HEK293 (cell line): ENCODE measurements at regions not wholly inside any gene's neighbourhood (a gene's known extent, or its start where the extent isn't known, plus 50 kb on each side); places are given as distances from the start of the nearest gene placed in this dataset.

Source experiments
- KLF1 ChIP-seq: fragments of 450-650 bp; formaldehyde crosslinking; IDR thresholded peaks from 2 replicates; pipeline ENCODE4 v1.5.1; 2016; ENCODE audit warnings: missing biosample characterization, missing genetic modification characterization
- TCF7L2 ChIP-seq: IDR thresholded peaks from 2 replicates; pipeline ENCODE4 v1.6.1; 2011; ENCODE audit warnings: low read depth, mild to moderate bottlenecking, inconsistent platforms, low read length, moderate library complexity, borderline replicate concordance
- TRIM28 ChIP-seq: IDR thresholded peaks from 2 replicates; pipeline ENCODE4 v1.6.1; 2011; ENCODE audit warnings: low read length, control low read depth, borderline replicate concordance
- ZNF114 ChIP-seq: fragments of 450-650 bp; formaldehyde crosslinking; IDR thresholded peaks from 2 replicates; pipeline ENCODE4 v1.5.0; 2017; ENCODE audit warnings: missing biosample characterization, missing genetic modification characterization
- TF ChIP-seq, protein P1 (sequence below): fragments of 450-650 bp; formaldehyde crosslinking; IDR thresholded peaks from 2 replicates; pipeline ENCODE4 v1.5.1; 2016; ENCODE audit warnings: missing biosample characterization, missing genetic modification characterization
- TF ChIP-seq, protein P2 (sequence below): fragments of 450-650 bp; formaldehyde crosslinking; IDR thresholded peaks from 2 replicates; pipeline ENCODE4 v1.5.1; 2017; ENCODE audit warnings: missing biosample characterization, missing genetic modification characterization

DNA sequence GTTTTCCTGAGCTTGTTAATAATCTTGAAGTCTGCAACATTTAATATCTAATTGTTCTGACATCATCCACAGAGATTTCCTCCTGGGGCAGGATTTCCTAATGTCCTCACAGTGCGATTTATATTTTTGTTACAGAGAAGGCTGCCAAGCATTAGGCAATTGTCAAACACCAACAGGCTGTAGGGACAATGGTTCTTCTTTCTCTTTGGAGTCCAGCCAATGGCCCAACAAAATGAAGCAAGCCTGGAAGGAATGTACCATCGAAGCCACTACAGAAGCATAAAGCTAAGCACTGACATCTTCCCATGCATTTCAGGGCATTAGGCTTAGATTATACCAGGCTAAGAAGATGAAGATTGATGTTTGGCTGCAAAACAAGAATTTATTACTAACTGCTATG, 173.0 kb upstream of the FRMD4B start:
- TF ChIP-seq, protein P1, sequence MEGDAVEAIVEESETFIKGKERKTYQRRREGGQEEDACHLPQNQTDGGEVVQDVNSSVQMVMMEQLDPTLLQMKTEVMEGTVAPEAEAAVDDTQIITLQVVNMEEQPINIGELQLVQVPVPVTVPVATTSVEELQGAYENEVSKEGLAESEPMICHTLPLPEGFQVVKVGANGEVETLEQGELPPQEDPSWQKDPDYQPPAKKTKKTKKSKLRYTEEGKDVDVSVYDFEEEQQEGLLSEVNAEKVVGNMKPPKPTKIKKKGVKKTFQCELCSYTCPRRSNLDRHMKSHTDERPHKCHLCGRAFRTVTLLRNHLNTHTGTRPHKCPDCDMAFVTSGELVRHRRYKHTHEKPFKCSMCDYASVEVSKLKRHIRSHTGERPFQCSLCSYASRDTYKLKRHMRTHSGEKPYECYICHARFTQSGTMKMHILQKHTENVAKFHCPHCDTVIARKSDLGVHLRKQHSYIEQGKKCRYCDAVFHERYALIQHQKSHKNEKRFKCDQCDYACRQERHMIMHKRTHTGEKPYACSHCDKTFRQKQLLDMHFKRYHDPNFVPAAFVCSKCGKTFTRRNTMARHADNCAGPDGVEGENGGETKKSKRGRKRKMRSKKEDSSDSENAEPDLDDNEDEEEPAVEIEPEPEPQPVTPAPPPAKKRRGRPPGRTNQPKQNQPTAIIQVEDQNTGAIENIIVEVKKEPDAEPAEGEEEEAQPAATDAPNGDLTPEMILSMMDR (tag by site-specific recombination) = no peak
- TF ChIP-seq TRIM28 = no peak
- TF ChIP-seq KLF1 (tag by site-specific recombination) = no peak
- no peak for TF ChIP-seq ZNF114 (tag by site-specific recombination)
- TF ChIP-seq, protein P2, sequence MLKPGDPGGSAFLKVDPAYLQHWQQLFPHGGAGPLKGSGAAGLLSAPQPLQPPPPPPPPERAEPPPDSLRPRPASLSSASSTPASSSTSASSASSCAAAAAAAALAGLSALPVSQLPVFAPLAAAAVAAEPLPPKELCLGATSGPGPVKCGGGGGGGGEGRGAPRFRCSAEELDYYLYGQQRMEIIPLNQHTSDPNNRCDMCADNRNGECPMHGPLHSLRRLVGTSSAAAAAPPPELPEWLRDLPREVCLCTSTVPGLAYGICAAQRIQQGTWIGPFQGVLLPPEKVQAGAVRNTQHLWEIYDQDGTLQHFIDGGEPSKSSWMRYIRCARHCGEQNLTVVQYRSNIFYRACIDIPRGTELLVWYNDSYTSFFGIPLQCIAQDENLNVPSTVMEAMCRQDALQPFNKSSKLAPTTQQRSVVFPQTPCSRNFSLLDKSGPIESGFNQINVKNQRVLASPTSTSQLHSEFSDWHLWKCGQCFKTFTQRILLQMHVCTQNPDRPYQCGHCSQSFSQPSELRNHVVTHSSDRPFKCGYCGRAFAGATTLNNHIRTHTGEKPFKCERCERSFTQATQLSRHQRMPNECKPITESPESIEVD (tag by site-specific recombination) = no peak
- no peak for TF ChIP-seq TCF7L2
